ENCODE measurements at regions not wholly inside any gene's neighbourhood (a gene's known extent, or its start where the extent isn't known, plus 50 kb on each side); places are given as distances from the start of the nearest gene placed in this dataset.

DNA sequence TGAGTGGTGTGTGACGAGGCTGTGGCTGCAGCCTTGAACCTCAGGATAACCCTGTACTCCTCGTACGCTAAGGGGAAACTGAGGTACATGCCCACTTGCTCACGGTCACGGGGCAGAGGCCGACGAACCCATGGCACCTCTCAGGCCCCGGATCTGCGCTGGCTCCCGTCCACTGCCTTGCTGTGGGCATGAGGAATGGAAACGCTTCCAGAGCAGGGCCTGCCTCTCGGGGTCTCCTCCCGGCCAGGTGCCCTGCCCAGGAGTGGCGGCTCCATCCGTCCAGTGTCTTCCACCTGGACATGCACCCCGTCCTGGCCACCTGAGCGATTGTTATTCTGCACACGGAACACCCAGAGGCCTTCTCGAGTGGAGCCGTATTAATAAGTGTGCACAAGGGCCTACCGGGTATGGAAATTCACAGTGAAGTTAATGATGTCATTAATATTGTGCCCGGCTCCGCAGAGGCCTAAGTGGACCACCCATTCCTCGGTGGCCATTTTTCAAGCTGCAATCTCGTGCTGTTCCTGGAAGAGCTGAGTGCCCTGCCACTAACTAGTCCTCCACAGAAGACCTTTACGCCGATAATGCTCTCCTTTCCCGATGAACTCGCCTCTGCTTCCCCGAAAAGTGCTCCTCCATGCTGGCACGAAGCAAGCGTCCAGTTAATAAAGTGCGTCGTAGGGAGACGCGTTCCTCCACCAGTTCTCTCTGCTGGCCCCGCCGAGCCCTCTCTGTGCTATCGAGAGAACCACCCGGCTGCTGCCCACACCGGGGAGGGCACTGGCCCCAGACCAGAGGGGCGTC, 927.9 kb downstream of the BRD1 start:
- WGBS, 3 donors = 88 to 93% (median 92%) methylated on average over 42 of the region's 42 CpGs

DNA sequence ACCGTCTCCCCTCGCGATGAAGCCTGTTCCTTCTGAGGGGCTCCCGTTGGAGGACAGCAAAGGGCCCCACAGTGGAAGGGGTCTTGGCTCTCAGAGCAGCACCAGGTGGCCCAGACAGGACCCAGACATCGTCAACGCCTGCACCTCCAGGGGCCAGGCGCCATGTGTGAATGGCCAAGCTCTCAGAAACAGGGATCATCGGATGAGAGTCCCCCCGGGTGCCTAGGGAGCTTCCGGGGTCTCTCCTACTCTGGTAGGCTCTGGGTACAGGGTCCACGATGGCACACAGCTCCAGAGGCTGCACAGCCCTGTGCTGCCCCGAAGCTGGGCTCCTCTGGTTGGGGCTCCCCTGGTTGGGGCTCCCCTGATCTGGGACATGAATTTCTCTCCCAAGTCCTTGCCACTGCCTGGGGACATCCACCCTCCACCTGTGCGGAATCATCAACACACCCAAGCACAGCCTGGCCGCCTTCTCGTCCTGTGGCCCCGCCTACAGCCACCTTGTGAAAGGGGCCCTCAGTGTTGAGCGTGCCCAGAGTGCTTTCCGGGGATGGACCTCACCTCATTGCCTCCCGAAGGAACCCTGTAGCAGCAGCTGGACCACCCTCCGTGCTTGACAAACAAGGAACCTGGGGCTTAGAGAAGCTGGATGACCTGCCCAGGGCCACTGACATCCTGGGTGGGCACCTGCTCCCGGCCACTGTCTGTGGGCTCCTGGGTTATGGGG, 929.0 kb downstream of the BRD1 start:
- no peak for TF ChIP-seq EP300 (IDR thresholded peaks at IDR 0.05)
- TF ChIP-seq, protein P1, sequence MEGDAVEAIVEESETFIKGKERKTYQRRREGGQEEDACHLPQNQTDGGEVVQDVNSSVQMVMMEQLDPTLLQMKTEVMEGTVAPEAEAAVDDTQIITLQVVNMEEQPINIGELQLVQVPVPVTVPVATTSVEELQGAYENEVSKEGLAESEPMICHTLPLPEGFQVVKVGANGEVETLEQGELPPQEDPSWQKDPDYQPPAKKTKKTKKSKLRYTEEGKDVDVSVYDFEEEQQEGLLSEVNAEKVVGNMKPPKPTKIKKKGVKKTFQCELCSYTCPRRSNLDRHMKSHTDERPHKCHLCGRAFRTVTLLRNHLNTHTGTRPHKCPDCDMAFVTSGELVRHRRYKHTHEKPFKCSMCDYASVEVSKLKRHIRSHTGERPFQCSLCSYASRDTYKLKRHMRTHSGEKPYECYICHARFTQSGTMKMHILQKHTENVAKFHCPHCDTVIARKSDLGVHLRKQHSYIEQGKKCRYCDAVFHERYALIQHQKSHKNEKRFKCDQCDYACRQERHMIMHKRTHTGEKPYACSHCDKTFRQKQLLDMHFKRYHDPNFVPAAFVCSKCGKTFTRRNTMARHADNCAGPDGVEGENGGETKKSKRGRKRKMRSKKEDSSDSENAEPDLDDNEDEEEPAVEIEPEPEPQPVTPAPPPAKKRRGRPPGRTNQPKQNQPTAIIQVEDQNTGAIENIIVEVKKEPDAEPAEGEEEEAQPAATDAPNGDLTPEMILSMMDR (IDR thresholded peaks at IDR 0.05) = no peak
- no peak for TF ChIP-seq POLR2A (IDR thresholded peaks at IDR 0.05)
- peak in 1 of 5 donors; percentile 15 for DNase-seq
- WGBS, 3 donors = 81 to 84% (median 84%) methylated on average over 21 of the region's 21 CpGs

More for the DNA sequence above, 927.9 kb downstream of the BRD1 start:
- DNase-seq = peak in 1 of 5 donors; percentile 21
- Histone ChIP-seq H3K36me3 (no peaks in the 10 kb centered on the region), H3K27me3 (no peaks in the 10 kb centered on the region), H3K27ac (no peak overlapping the region), H3K9me3 (no peaks in the 10 kb centered on the region), H3K4me3 (no peak overlapping the region), H3K4me1 (ENCODE audit: insufficient read depth) (no peaks in the 10 kb centered on the region)
- intact Hi-C loops (cut with DNase I) = no loop called here
- TF ChIP-seq EP300 (IDR thresholded peaks at IDR 0.05) (no peak), POLR2A (IDR thresholded peaks at IDR 0.05) (no peak)
- TF ChIP-seq, protein P1 (IDR thresholded peaks at IDR 0.05) = no peak

DNA sequence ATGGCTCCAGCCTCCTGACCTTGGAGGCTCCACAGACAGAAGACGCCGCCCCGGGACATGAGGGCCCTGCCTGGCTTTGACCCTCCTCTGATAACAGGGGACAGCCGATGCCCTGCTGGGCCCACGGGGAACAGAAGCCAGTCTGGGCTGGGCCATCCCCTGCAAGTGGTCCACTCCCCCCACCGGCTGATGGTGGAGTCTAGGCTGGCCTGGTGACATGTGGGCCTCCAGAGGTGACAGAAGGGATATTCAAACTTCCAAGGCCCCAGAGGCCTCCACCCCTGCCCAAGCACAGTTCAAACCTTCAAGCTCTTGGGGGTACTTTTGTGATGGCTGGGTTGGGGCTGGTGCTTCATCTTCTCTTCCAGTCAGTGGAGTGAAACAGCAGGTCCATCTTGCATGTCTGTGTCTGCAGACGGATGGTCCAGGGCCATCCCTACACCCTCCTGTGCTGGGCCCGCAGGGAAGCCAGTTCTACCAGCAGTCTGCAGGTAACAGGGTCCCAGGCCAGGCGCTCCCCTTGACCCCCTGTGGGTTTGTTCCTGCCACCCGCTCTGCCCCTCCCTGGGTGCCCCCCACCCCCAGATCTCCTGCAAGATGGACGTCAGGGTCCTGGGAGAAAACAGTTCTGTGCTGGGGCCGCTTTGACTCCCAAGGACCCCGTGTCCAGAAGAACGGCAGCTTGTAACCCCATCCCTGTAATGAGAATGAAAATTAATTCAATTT, 929.9 kb downstream of the BRD1 start:
- no peaks in the 10 kb centered on the region for H3K9me3 ChIP-seq
- whole genome bisulfite sequencing, 3 donors = 77 to 79% (median 77%) methylated on average over 14 of the region's 14 CpGs
- DNase-seq = peak in 1 of 5 donors; percentile 12
- H3K4me3 ChIP-seq = no peak overlapping the region
- no peak overlapping the region for H3K27ac ChIP-seq
- H3K4me1 ChIP-seq (ENCODE audit: insufficient read depth) = no peaks in the 10 kb centered on the region
- H3K36me3 ChIP-seq = no peaks in the 10 kb centered on the region
- no peaks in the 10 kb centered on the region for H3K27me3 ChIP-seq
- TF ChIP-seq POLR2A (IDR thresholded peaks at IDR 0.05) = no peak
- TF ChIP-seq EP300 (IDR thresholded peaks at IDR 0.05) = no peak
- TF ChIP-seq, protein P1 (IDR thresholded peaks at IDR 0.05) = no peak
- intact Hi-C loops (cut with DNase I) = no loop called here

More for the DNA sequence above, 929.0 kb downstream of the BRD1 start:
- Histone ChIP-seq H3K36me3 (no peaks in the 10 kb centered on the region), H3K27me3 (no peaks in the 10 kb centered on the region), H3K4me3 (no peak overlapping the region), H3K4me1 (ENCODE audit: insufficient read depth) (no peaks in the 10 kb centered on the region), H3K9me3 (no peaks in the 10 kb centered on the region), H3K27ac (no peak overlapping the region)
- intact Hi-C loops (cut with DNase I) = no loop called here
